ENCODE measurements at regions not wholly inside any gene's neighbourhood (a gene's known extent, or its start where the extent isn't known, plus 50 kb on each side); places are given as distances from the start of the nearest gene placed in this dataset.
A peak's percentile ranks its signal among the peaks of the same experiment; 100 is the strongest.

DNA sequence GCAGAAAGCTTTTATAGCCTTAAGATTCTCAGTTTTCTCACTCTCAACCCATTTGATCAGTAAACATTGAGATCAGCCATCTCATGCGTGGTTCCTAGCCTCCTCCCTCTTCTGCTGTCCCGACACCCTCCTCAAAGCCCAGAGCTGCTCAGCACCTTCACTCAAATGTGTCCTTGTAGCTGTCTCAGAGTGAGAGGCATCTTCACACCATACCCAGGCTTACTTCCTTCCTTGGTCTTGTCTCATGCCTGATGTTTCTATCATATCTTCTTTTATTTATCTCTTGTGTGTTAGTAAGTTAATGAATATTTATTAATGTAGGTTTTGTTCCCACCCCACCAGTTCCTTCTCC, 72.4 kb upstream of the SNX2 start:
- Histone ChIP-seq H3K36me3 (no peaks in the 10 kb centered on the region), H3K4me3 (no peak overlapping the region), H3K9me3 (no peaks in the 10 kb centered on the region), H3K27me3 (no peaks in the 10 kb centered on the region), H3K4me1 (no peaks in the 10 kb centered on the region), H3K27ac (no peak overlapping the region)
- ATAC-seq: no peak
- TF ChIP-seq CTCF (IDR thresholded peaks at IDR 0.05): no peak
- intact Hi-C loops (cut with DNase I): no loop called here
- DNase-seq: no peak

DNA sequence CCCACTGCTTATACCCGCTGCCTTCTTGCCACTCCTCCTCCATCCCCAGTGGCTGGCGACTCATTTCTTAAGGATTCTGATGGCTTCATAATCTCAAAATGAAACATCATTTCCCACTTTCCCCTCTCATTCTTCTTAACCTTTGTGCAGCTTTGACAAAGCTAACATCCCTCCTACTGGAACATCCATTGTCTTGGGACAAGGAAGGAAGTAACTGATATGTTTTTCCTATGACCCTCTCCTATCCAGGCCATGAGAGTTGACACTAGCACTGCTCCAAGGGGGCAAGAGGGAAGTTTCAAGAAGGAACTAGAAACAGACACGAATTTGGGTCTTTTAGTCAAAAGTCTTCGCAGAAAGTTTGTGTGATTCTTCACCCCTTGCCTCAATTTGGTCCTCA, 71.7 kb upstream of the SNX2 start:
- Histone ChIP-seq H3K36me3 (no peaks in the 10 kb centered on the region), H3K27ac (no peak overlapping the region), H3K4me3 (no peak overlapping the region), H3K9me3 (no peaks in the 10 kb centered on the region), H3K4me1 (no peaks in the 10 kb centered on the region), H3K27me3 (no peaks in the 10 kb centered on the region)
- no peak for DNase-seq
- no peak for ATAC-seq
- no peak for TF ChIP-seq CTCF (IDR thresholded peaks at IDR 0.05)
- intact Hi-C loops (cut with DNase I): no loop called here

- Histone ChIP-seq H3K4me1 (no peaks in the 10 kb centered on the region), H3K27me3 (no peaks in the 10 kb centered on the region), H3K27ac (no peak overlapping the region), H3K9me3 (no peaks in the 10 kb centered on the region), H3K4me3 (no peak overlapping the region), H3K36me3 (no peaks in the 10 kb centered on the region)
- DNase-seq: no peak
- TF ChIP-seq CTCF (IDR thresholded peaks at IDR 0.05): peak; percentile 63
- peak; percentile 82 for ATAC-seq
- intact Hi-C loops (cut with DNase I): no loop called here
These were observed 70.4 kb upstream of the SNX2 start for GRCh38 chr5:122704247-122705036.

- Histone ChIP-seq H3K9me3 (no peaks in the 10 kb centered on the region), H3K27ac (no peak overlapping the region), H3K4me1 (no peaks in the 10 kb centered on the region), H3K36me3 (no peaks in the 10 kb centered on the region), H3K27me3 (no peaks in the 10 kb centered on the region), H3K4me3 (no peak overlapping the region)
- DNase-seq: no peak
- ATAC-seq: no peak
- TF ChIP-seq CTCF (IDR thresholded peaks at IDR 0.05): no peak
- intact Hi-C loops (cut with DNase I): no loop called here
These were observed 69.0 kb upstream of the SNX2 start for GRCh38 chr5:122705851-122706250.

DNA sequence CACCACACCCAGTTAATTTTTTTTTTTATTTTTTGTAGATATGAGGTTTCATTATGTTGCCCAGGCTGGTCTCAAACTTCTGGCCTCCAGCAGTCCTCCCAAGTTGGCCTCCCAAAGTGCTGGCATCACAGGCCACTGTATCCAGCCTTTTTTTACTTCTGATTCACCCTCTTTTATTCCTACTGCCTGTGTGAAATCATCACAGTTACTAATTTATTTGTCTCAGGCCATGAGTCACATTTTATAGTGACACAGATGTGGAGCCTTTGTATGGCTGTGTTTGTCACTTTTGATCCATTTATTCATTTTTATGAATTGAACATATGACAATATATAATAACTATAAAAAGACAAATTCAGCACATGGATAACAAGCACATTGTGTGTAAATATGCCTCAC, 67.1 kb upstream of the SNX2 start:
- Histone ChIP-seq H3K4me3 (no peak overlapping the region), H3K27ac (no peak overlapping the region), H3K4me1 (no peaks in the 10 kb centered on the region), H3K27me3 (no peaks in the 10 kb centered on the region), H3K9me3 (no peaks in the 10 kb centered on the region), H3K36me3 (no peaks in the 10 kb centered on the region)
- intact Hi-C loops (cut with DNase I): no loop called here
- DNase-seq (no peak), ATAC-seq (no peak)
- TF ChIP-seq CTCF (IDR thresholded peaks at IDR 0.05): no peak

- no peaks in the 10 kb centered on the region for H3K9me3 ChIP-seq
- TF ChIP-seq CTCF (IDR thresholded peaks at IDR 0.05): no peak
- H3K36me3 ChIP-seq: no peaks in the 10 kb centered on the region
- no peaks in the 10 kb centered on the region for H3K27me3 ChIP-seq
- no peak for ATAC-seq
- H3K4me1 ChIP-seq: no peaks in the 10 kb centered on the region
- intact Hi-C loops (cut with DNase I): no loop called here
- no peak overlapping the region for H3K4me3 ChIP-seq
- no peak overlapping the region for H3K27ac ChIP-seq
- no peak for DNase-seq
These were observed 61.8 kb upstream of the SNX2 start for GRCh38 chr5:122713041-122713440.

Data from upper lobe of right lung (tissue), 1 donor.